Sigmoid colon (tissue), 6 donors: ENCODE measurements at regions not wholly inside any gene's neighbourhood (a gene's known extent, or its start where the extent isn't known, plus 50 kb on each side); places are given as distances from the start of the nearest gene placed in this dataset.

ENCODE experiments used
- DNase-seq: peaks from one replicate; pipeline ENCODE4 v3.0.0-alpha.2; 2019
- H3K27ac ChIP-seq, 4 donors: fragments of 200-600 bp; sonication (generic); one replicate each; pipeline ENCODE4 v1.5.1; 2016 to 2019; ENCODE audit warnings: mild to moderate bottlenecking in 1 of 4
- H3K27me3 ChIP-seq, 3 donors: fragments of 200-600 bp; sonication (generic); one replicate each; pipeline ENCODE4 v1.5.1; 2019; ENCODE audit warnings: mild to moderate bottlenecking in 1 of 3
- H3K36me3 ChIP-seq, 4 donors: fragments of 200-600 bp; sonication (generic); one replicate each; pipeline ENCODE4 v1.5.1; 2016 to 2019
- H3K4me1 ChIP-seq, 4 donors: fragments of 200-600 bp; sonication (generic); one replicate each; pipeline ENCODE4 v1.5.1; 2017 to 2019
- H3K4me3 ChIP-seq, 4 donors: fragments of 200-600 bp; sonication (generic); one replicate each; pipeline ENCODE4 v1.5.1; 2017 to 2019; ENCODE audit warnings: mild to moderate bottlenecking in 2 of 4, moderate library complexity in 1 of 4
- H3K9me3 ChIP-seq, 4 donors: fragments of 200-600 bp in 3 of 4; sonication (generic) in 3 of 4; one replicate each; pipeline versions ENCODE4 v1.5.1 to v1.6.1; 2013 to 2019
- EP300 ChIP-seq, 4 donors: sonication (generic); formaldehyde crosslinking; IDR thresholded peaks; one replicate each; pipeline ENCODE4 v1.6.1; 2017; ENCODE audit warnings: antibody characterized with exemption in 4 of 4
- POLR2A ChIP-seq, 2 donors: fragments of 450-650 bp; IDR thresholded peaks; one replicate each; pipeline ENCODE4 v1.6.1; 2016; ENCODE audit warnings: antibody characterized with exemption in 2 of 2, mild to moderate bottlenecking in 2 of 2, moderate library complexity in 2 of 2
- POLR2AphosphoS5 ChIP-seq, 4 donors: sonication (generic); formaldehyde crosslinking; IDR thresholded peaks; one replicate each; pipeline ENCODE4 v1.6.1; 2017; ENCODE audit warnings: antibody characterized with exemption in 4 of 4
- WGBS, 2 donors: extraction: QIAGEN DNeasy Blood & Tissue Kit; methylation state at CpG; one replicate each; pipeline ENCODE4 v1.1.7; 2013; 5-methylcytosine and 5-hydroxymethylcytosine counted together
- intact Hi-C: fragments of 100-400 bp; cut with DNase I; formaldehyde crosslinking; loops from one replicate; pipeline ENCODE4 v1.15.1; 2023
- TF ChIP-seq, protein P1 (sequence below), 4 experiments: fragments of 450-650 bp in 3 of 4; fragments of 200-600 bp in 1 of 4; IDR thresholded peaks; one replicate each; pipeline ENCODE4 v1.5.1; 2016 to 2019; ENCODE audit warnings: antibody characterized with exemption in 4 of 4, mild to moderate bottlenecking in 3 of 4, moderate library complexity in 2 of 4
- donor health status: healthy with polysubstance abuse.
- donor health status: healthy.

DNA sequence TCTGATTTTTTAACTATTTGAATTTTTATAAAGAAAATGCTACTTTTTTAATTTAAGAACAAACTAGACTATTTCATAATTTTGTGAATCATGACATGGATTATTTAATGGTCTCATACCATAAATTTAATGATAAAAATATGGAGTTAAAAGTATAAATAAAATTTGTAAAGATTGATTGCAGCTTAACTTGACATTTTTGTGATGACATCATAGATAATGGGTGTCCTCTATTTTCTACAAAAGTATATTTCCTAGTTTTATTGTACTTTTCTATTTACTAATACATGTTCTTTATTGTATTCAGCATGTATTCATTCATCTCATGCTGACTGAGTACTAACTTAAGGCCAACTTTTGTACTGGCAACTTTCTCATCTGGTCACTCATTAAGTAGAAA is 1096.5 kb downstream of the NR2F1-AS1 start:
- TF ChIP-seq, protein P1, sequence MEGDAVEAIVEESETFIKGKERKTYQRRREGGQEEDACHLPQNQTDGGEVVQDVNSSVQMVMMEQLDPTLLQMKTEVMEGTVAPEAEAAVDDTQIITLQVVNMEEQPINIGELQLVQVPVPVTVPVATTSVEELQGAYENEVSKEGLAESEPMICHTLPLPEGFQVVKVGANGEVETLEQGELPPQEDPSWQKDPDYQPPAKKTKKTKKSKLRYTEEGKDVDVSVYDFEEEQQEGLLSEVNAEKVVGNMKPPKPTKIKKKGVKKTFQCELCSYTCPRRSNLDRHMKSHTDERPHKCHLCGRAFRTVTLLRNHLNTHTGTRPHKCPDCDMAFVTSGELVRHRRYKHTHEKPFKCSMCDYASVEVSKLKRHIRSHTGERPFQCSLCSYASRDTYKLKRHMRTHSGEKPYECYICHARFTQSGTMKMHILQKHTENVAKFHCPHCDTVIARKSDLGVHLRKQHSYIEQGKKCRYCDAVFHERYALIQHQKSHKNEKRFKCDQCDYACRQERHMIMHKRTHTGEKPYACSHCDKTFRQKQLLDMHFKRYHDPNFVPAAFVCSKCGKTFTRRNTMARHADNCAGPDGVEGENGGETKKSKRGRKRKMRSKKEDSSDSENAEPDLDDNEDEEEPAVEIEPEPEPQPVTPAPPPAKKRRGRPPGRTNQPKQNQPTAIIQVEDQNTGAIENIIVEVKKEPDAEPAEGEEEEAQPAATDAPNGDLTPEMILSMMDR (IDR thresholded peaks at IDR 0.05): no peak
- TF ChIP-seq POLR2AphosphoS5 (IDR thresholded peaks at IDR 0.05): no peak
- no peak for TF ChIP-seq EP300 (IDR thresholded peaks at IDR 0.05)
- TF ChIP-seq POLR2A (IDR thresholded peaks at IDR 0.05): no peak
- Histone ChIP-seq H3K4me3 (no peak overlapping the region), H3K27me3 (no peaks in the 10 kb centered on the region), H3K9me3 (no peaks in the 10 kb centered on the region), H3K4me1 (no peaks in the 10 kb centered on the region), H3K27ac (no peak overlapping the region), H3K36me3 (no peaks in the 10 kb centered on the region)
- intact Hi-C loops: no loop called here
- no peak for DNase-seq

DNA sequence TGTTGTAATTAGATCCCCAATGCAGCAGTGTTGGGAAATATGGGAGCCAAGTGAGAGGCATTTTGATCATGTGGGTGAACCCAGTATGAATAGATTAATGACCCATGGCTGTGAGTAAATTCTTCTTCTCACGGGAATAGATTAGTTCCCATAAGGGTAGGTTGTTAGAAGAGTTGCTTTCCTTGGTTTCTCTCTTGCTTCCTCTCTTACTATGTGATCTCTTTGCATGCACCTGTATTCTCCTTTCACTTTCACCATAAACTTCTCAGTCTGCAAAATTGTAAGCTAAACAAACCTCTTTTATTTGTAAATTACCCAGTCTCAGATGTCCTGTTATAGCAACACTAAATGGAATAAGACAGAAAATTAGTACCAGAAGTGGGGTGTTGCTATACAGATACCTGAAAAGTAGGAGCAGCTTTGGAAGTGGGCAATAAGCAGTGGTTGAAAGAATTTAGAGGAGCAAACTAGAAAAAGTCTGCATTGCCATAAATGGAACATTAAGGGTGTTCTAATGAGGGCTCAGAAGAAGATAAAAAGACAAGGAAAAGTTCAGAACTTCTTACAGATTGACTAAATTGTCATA is 1090.0 kb upstream of the ARRDC3 start:
- intact Hi-C loops: no loop called here
- no peaks in the 10 kb centered on the region for H3K27me3 ChIP-seq
- H3K36me3 ChIP-seq: no peaks in the 10 kb centered on the region
- H3K9me3 ChIP-seq: peaks cover 0 to 7% (median 3%) of the 10 kb centered on the region in 4 donors
- no peak for TF ChIP-seq POLR2A (IDR thresholded peaks at IDR 0.05)
- TF ChIP-seq POLR2AphosphoS5 (IDR thresholded peaks at IDR 0.05): no peak
- no peak for TF ChIP-seq EP300 (IDR thresholded peaks at IDR 0.05)
- TF ChIP-seq, protein P1 (IDR thresholded peaks at IDR 0.05): no peak
- H3K4me3 ChIP-seq: no peak overlapping the region
- no peak for DNase-seq
- H3K4me1 ChIP-seq: peaks cover 0 to 8% (median 0%) of the 10 kb centered on the region in 4 donors
- no peak overlapping the region for H3K27ac ChIP-seq
- WGBS, 2 donors: 71 to 84% methylated on average over 1 of the region's 1 CpG

DNA sequence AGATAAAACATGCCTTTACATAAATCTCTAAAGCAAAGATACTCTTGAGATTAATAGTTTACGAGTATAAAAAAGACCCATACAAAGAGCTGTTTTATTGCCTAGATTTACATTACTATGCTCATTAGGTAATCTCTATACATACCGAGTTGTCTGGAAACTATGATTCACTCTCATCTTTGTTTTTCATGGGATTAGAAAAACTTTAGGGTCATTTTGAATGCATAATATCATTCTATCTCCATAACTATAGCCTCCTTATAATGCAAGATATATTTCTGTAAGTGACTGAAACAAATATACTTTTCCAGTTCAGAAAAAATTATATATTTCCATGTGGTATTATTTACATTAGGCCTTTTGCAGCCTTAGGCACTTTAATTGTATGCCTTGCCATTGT is 1088.7 kb upstream of the ARRDC3 start:
- WGBS, 2 donors: 53 to 79% methylated on average over 2 of the region's 2 CpGs
- Histone ChIP-seq H3K27ac (no peak overlapping the region), H3K36me3 (no peaks in the 10 kb centered on the region), H3K9me3 (peaks cover 0 to 7% (median 3%) of the 10 kb centered on the region in 4 donors), H3K4me1 (peaks cover 0 to 9% (median 0%) of the 10 kb centered on the region in 4 donors), H3K4me3 (no peak overlapping the region), H3K27me3 (no peaks in the 10 kb centered on the region)
- no peak for DNase-seq
- TF ChIP-seq, protein P1 (IDR thresholded peaks at IDR 0.05): no peak
- no peak for TF ChIP-seq POLR2A (IDR thresholded peaks at IDR 0.05)
- no peak for TF ChIP-seq POLR2AphosphoS5 (IDR thresholded peaks at IDR 0.05)
- no peak for TF ChIP-seq EP300 (IDR thresholded peaks at IDR 0.05)
- intact Hi-C loops: no loop called here

DNA sequence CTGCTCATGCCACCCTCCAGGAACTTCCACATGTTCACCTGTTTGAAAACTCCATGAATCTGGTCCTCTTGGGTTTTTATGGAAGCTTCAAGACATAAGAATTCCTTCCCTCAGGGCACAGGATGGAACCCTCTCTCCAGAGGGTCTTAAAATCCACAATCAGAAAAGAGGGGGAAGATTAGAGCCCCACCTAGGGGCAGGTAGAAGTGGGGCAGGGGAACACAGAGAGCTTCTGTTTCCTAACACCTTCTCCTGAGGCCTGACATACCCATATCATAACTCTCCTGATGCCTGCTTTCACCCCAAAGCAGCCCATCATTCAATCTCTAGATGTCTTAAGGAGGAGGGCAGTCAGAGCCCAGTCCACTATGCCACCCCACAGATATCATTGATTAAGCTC is 1087.7 kb upstream of the ARRDC3 start:
- no peaks in the 10 kb centered on the region for H3K27me3 ChIP-seq
- TF ChIP-seq POLR2A (IDR thresholded peaks at IDR 0.05): no peak
- no peak for TF ChIP-seq EP300 (IDR thresholded peaks at IDR 0.05)
- TF ChIP-seq, protein P1 (IDR thresholded peaks at IDR 0.05): no peak
- no peak for TF ChIP-seq POLR2AphosphoS5 (IDR thresholded peaks at IDR 0.05)
- H3K36me3 ChIP-seq: no peaks in the 10 kb centered on the region
- peaks cover 0 to 9% (median 0%) of the 10 kb centered on the region in 4 donors for H3K4me1 ChIP-seq
- DNase-seq: no peak
- peaks cover 0 to 7% (median 3%) of the 10 kb centered on the region in 4 donors for H3K9me3 ChIP-seq
- intact Hi-C loops: no loop called here
- H3K27ac ChIP-seq: no peak overlapping the region
- H3K4me3 ChIP-seq: no peak overlapping the region

DNA sequence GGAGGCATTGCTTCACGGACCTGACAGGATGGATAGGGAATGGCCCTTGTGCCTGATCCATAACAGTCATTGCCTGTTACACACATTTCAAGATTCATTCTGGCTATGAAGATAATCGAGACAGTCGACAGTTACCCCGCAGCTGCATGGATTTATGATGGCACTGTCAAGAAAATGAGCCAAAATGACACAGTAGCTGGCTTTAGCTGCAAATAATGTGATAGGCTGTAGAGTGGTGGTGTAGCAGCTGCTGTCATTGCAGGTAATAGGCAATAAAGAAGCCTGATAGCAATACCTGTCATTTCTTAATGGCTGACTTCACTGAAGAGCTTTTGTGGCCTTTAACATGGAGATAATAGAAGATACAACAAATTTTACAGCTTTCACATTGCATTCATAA is 1085.2 kb upstream of the ARRDC3 start:
- DNase-seq: no peak
- H3K27me3 ChIP-seq: no peaks in the 10 kb centered on the region
- H3K36me3 ChIP-seq: no peaks in the 10 kb centered on the region
- 55 to 63% methylated on average over 4 of the region's 4 CpGs for WGBS, 2 donors
- peaks cover 0 to 5% (median 0%) of the 10 kb centered on the region in 4 donors for H3K9me3 ChIP-seq
- no peak overlapping the region for H3K27ac ChIP-seq
- TF ChIP-seq, protein P1 (IDR thresholded peaks at IDR 0.05): no peak
- TF ChIP-seq POLR2A (IDR thresholded peaks at IDR 0.05) (no peak), POLR2AphosphoS5 (IDR thresholded peaks at IDR 0.05) (no peak), EP300 (IDR thresholded peaks at IDR 0.05) (no peak)
- H3K4me3 ChIP-seq: no peak overlapping the region
- intact Hi-C loops: no loop called here
- peaks cover 0 to 9% (median 0%) of the 10 kb centered on the region in 4 donors for H3K4me1 ChIP-seq
